H1 (cell line): ENCODE measurements at regions not wholly inside any gene's neighbourhood (a gene's known extent, or its start where the extent isn't known, plus 50 kb on each side); places are given as distances from the start of the nearest gene placed in this dataset.

Experiments
- CTCF ChIA-PET: fragments of 300-600 bp; sonication (Branson Sonifier 250); formaldehyde crosslinking; loops from one replicate; lab custom pipeline; 2021; ENCODE audit not compliant: partially characterized antibody; lab: Charles Lee
- POLR2A ChIA-PET: fragments of 300-600 bp; sonication (Branson Sonifier 250); formaldehyde crosslinking; loops from one replicate; lab custom pipeline; 2021; ENCODE audit warnings: inconsistent platforms; ENCODE audit not compliant: partially characterized antibody; lab: Charles Lee
- DNase-seq, 2 experiments: peaks; one replicate each; pipeline versions ENCODE4 v3.0.0 to v3.0.0-alpha.2; 2010 to 2022; ENCODE audit warnings: low spot score in 2 of 2, low read depth in 1 of 2, mixed read lengths in 1 of 2
- FAIRE-seq: peaks from 2 replicates; lab custom pipeline; 2011; peaks lifted over from hg19 to GRCh38; lab: Jason Lieb, UNC
- H2AFZ ChIP-seq: 2 replicates; pipeline ENCODE4 v1.8.1; 2012; ENCODE audit warnings: low read length, inconsistent platforms
- H2AK5ac ChIP-seq: 2 replicates; pipeline ENCODE4 v1.6.1; 2013; ENCODE audit warnings: low read depth, low read length
- H2BK120ac ChIP-seq: replicated peaks from 2 replicates; pipeline ENCODE3; 2013; ENCODE audit warnings: low read depth, low read length, inconsistent platforms
- H2BK12ac ChIP-seq: 2 replicates; pipeline ENCODE4 v1.6.1; 2013; ENCODE audit warnings: low read depth, low read length
- H2BK15ac ChIP-seq: 2 replicates; pipeline ENCODE4 v1.6.1; 2013; ENCODE audit warnings: low read length
- H2BK20ac ChIP-seq: 2 replicates; pipeline ENCODE4 v1.6.1; 2013; ENCODE audit warnings: low read length
- H2BK5ac ChIP-seq: 2 replicates; pipeline ENCODE4 v1.6.1; 2013; ENCODE audit warnings: low read depth, low read length
- H3K14ac ChIP-seq: 2 replicates; pipeline ENCODE4 v1.6.1; 2013; ENCODE audit warnings: inconsistent platforms; ENCODE audit not compliant: insufficient read length
- H3K18ac ChIP-seq: 2 replicates; pipeline ENCODE4 v1.6.1; 2013; ENCODE audit warnings: low read length; ENCODE audit errors: extremely low read depth
- H3K23ac ChIP-seq: 2 replicates; pipeline ENCODE4 v1.6.1; 2013; ENCODE audit warnings: inconsistent platforms; ENCODE audit not compliant: insufficient read length
- H3K23me2 ChIP-seq: 2 replicates; pipeline ENCODE4 v1.6.1; 2013; ENCODE audit warnings: low read depth, low read length
- H3K27ac ChIP-seq: 2 replicates; pipeline ENCODE4 v1.6.1; 2011; ENCODE audit warnings: low read depth, low read length, inconsistent platforms
- H3K27me3 ChIP-seq, 4 experiments: replicated peaks in 1 of 4; 1 replicate in 1 of 4; 2 replicates in 3 of 4; pipeline versions ENCODE4 v1.6.1 to v1.8.1; 2011 to 2013; ENCODE audit warnings: low read length in 3 of 4, mild to moderate bottlenecking in 3 of 4, inconsistent platforms in 2 of 4, mixed read lengths in 2 of 4, moderate library complexity in 1 of 4; ENCODE audit not compliant: control insufficient read depth in 3 of 4, insufficient read depth in 3 of 4; ENCODE audit errors: extremely low read depth in 1 of 4
- H3K36me3 ChIP-seq, 4 experiments: 2 replicates each; pipeline versions ENCODE4 v1.6.1 to v1.8.1; 2011 to 2013; ENCODE audit warnings: mild to moderate bottlenecking in 4 of 4, low read length in 3 of 4, moderate library complexity in 2 of 4, control low read depth in 1 of 4, inconsistent platforms in 1 of 4; ENCODE audit not compliant: insufficient read depth in 4 of 4, control insufficient read depth in 2 of 4
- H3K4ac ChIP-seq: replicated peaks from 2 replicates; pipeline ENCODE3; 2013; ENCODE audit warnings: low read length, low read depth, mixed read lengths, inconsistent platforms; ENCODE audit not compliant: insufficient read length
- H3K4me1 ChIP-seq, 4 experiments: replicated peaks in 1 of 4; 1 replicate in 1 of 4; 2 replicates in 3 of 4; pipeline versions ENCODE4 v1.6.1 to v1.8.1; 2011 to 2013; ENCODE audit warnings: low read length in 3 of 4, inconsistent platforms in 2 of 4, mixed read lengths in 1 of 4; ENCODE audit not compliant: insufficient read depth in 4 of 4, control insufficient read depth in 3 of 4
- H3K4me2 ChIP-seq, 2 experiments: 2 replicates each; pipeline versions ENCODE4 v1.6.1 to v1.8.1; 2011 to 2013; ENCODE audit warnings: low read depth in 2 of 2, low read length in 2 of 2, control low read depth in 1 of 2, inconsistent platforms in 1 of 2, mild to moderate bottlenecking in 1 of 2; ENCODE audit not compliant: insufficient read depth in 1 of 2
- H3K4me3 ChIP-seq, 4 experiments: fragments of 200-600, 300-600 bp in 1 of 4; sonication (generic), shearing (Covaris generic), sonication (Bioruptor Twin) in 1 of 4; 2 replicates each; pipeline versions ENCODE4 v1.5.1 to v1.8.1; 2011 to 2016; ENCODE audit warnings: low read length in 4 of 4, low read depth in 3 of 4, control low read depth in 2 of 4, inconsistent platforms in 2 of 4, mild to moderate bottlenecking in 2 of 4, mixed read lengths in 1 of 4, moderate library complexity in 1 of 4; ENCODE audit not compliant: insufficient read depth in 2 of 4; ENCODE audit errors: extremely low read depth in 1 of 4
- H3K56ac ChIP-seq: replicated peaks from 2 replicates; pipeline ENCODE3; 2013; ENCODE audit warnings: low read depth, mild to moderate bottlenecking, mixed read lengths, low read length, inconsistent platforms; ENCODE audit not compliant: insufficient read length
- H3K79me1 ChIP-seq: 2 replicates; pipeline ENCODE4 v1.6.1; 2013; ENCODE audit warnings: low read depth, low read length, control low read depth
- H3K79me2 ChIP-seq, 2 experiments: 2 replicates each; pipeline versions ENCODE4 v1.6.1 to v1.8.1; 2012 to 2013; ENCODE audit warnings: low read length in 2 of 2, mild to moderate bottlenecking in 2 of 2, inconsistent platforms in 1 of 2; ENCODE audit not compliant: insufficient read depth in 2 of 2, control insufficient read depth in 1 of 2
- H3K9ac ChIP-seq, 4 experiments: replicated peaks in 1 of 4; 1 replicate in 1 of 4; 2 replicates in 3 of 4; pipeline versions ENCODE4 v1.6.1 to v1.8.1; 2011 to 2013; ENCODE audit warnings: low read depth in 3 of 4, low read length in 3 of 4, control low read depth in 2 of 4, mild to moderate bottlenecking in 2 of 4, moderate library complexity in 2 of 4, inconsistent platforms in 1 of 4; ENCODE audit errors: extremely low read depth in 1 of 4
- H3K9me3 ChIP-seq, 2 experiments: 2 replicates each; pipeline versions ENCODE4 v1.6.1 to v1.8.1; 2012 to 2013; ENCODE audit warnings: mild to moderate bottlenecking in 2 of 2, moderate library complexity in 2 of 2, control low read depth in 1 of 2, inconsistent platforms in 1 of 2, low read depth in 1 of 2, low read length in 1 of 2, mixed read lengths in 1 of 2; ENCODE audit not compliant: insufficient read depth in 2 of 2
- H4K20me1 ChIP-seq, 2 experiments: replicated peaks in 1 of 2; 2 replicates each; pipeline versions ENCODE3 to v1.8.1; 2011 to 2013; ENCODE audit warnings: inconsistent platforms in 2 of 2, low read length in 2 of 2, mild to moderate bottlenecking in 1 of 2; ENCODE audit not compliant: insufficient read depth in 2 of 2, control insufficient read depth in 1 of 2
- H4K5ac ChIP-seq: 2 replicates; pipeline ENCODE4 v1.6.1; 2013; ENCODE audit warnings: low read length, low read depth, mixed read lengths, inconsistent platforms; ENCODE audit not compliant: insufficient read length
- H4K8ac ChIP-seq: 2 replicates; pipeline ENCODE4 v1.8.0; 2013; ENCODE audit warnings: mild to moderate bottlenecking, moderate library complexity, low read length, inconsistent platforms; ENCODE audit not compliant: insufficient read depth; ENCODE audit errors: extremely low read depth
- H4K91ac ChIP-seq: replicated peaks from 2 replicates; pipeline ENCODE3; 2013; ENCODE audit warnings: low read length, mixed read lengths, inconsistent platforms; ENCODE audit not compliant: insufficient read length
- ASH2L ChIP-seq: fragments of 200-600, 300-600 bp; sonication (generic); IDR thresholded peaks from one replicate; pipeline ENCODE4 v1.7.1; 2017; ENCODE audit warnings: low read length
- BACH1 ChIP-seq: IDR thresholded peaks from 2 replicates; pipeline ENCODE4 v1.6.1; 2012; ENCODE audit warnings: low read length, improper control_type of control experiment
- CEBPB ChIP-seq: IDR thresholded peaks from 2 replicates; pipeline ENCODE4 v1.6.1; 2012; ENCODE audit warnings: low read depth, low read length
- CHD1 ChIP-seq: IDR thresholded peaks from 2 replicates; pipeline ENCODE4 v1.6.1; 2012; ENCODE audit warnings: low read depth, low read length, improper control_type of control experiment
- FOSL1 ChIP-seq: IDR thresholded peaks from 2 replicates; pipeline ENCODE4 v1.6.1; 2011; ENCODE audit warnings: mild to moderate bottlenecking, low read depth, low read length, moderate library complexity; ENCODE audit not compliant: insufficient read depth
- JUND ChIP-seq: IDR thresholded peaks from 2 replicates; pipeline ENCODE4 v1.6.1; 2011; ENCODE audit warnings: mild to moderate bottlenecking, improper control_type of control experiment, low read length
- NANOG ChIP-seq: IDR thresholded peaks from 2 replicates; pipeline ENCODE4 v1.6.1; 2011; ENCODE audit warnings: low read length, low read depth, mild to moderate bottlenecking, inconsistent platforms; ENCODE audit not compliant: insufficient read depth, poor library complexity, severe bottlenecking
- NRF1 ChIP-seq: IDR thresholded peaks from 2 replicates; pipeline ENCODE4 v1.6.1; 2011; ENCODE audit warnings: mild to moderate bottlenecking, low read depth, low read length, improper control_type of control experiment
- PHF8 ChIP-seq: fragments of 200-600 bp; sonication (generic); conservative IDR thresholded peaks from 2 replicates; pipeline ENCODE4 v1.7.1; 2012; ENCODE audit warnings: low read depth, mild to moderate bottlenecking, inconsistent platforms, low read length, moderate library complexity
- RXRA ChIP-seq: IDR thresholded peaks from 2 replicates; pipeline ENCODE4 v1.6.1; 2011; ENCODE audit warnings: low read depth, mild to moderate bottlenecking, low read length, moderate library complexity; ENCODE audit not compliant: insufficient read depth
- SIN3A ChIP-seq, 2 experiments: IDR thresholded peaks in 1 of 2; conservative IDR thresholded peaks in 1 of 2; 2 replicates each; pipeline ENCODE4 v1.6.1; 2011 to 2012; ENCODE audit warnings: low read length in 2 of 2, improper control_type of control experiment in 1 of 2, low read depth in 1 of 2, mild to moderate bottlenecking in 1 of 2
- SRF ChIP-seq: IDR thresholded peaks from 2 replicates; pipeline ENCODE4 v1.6.1; 2011; ENCODE audit warnings: mild to moderate bottlenecking, low read depth, low read length, moderate library complexity
- ZNF274 ChIP-seq: IDR thresholded peaks from 2 replicates; pipeline ENCODE4 v1.7.0; 2012; ENCODE audit warnings: low read length, borderline replicate concordance; ENCODE audit errors: extremely low read depth
- WGBS, 2 experiments: shearing (Covaris generic) in 1 of 2; methylation state at CpG; one replicate each; pipeline versions ENCODE4 v1.1.6 to v1.1.7; 2013 to 2015; ENCODE audit warnings: low lambda C conversion rate in 2 of 2, mixed read lengths in 2 of 2, inconsistent platforms in 1 of 2, low coverage in 1 of 2, missing lambda C conversion rate in 1 of 2; ENCODE audit not compliant: insufficient replicate concordance in 2 of 2, insufficient coverage in 1 of 2, insufficient read length in 1 of 2; ENCODE audit errors: extremely low coverage in 1 of 2, missing lambda C conversion rate in 1 of 2; 5-methylcytosine and 5-hydroxymethylcytosine counted together
- TF ChIP-seq, protein P1 (sequence below): IDR thresholded peaks from 2 replicates; pipeline ENCODE4 v1.6.1; 2011; ENCODE audit warnings: low read length, improper control_type of control experiment

DNA sequence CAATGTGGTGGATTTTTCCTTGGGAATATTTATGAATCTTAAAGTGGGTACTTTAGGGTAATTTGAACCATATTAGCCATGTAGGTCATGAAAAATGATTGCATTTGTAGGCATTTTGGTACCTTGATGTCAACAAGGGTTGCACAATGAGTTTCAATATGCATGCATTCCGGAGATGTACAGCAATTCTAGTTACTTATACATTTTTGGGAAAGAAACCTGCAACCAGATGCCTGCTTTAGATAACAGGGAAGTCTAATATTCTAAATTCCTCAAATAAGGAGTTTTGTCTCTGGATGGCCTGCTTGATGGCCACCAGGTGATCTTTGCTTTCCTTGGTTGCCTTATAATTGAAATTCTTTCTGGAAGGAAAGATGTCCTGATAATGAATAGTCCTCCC is 240.5 kb upstream of the SETMAR start:
- no peak overlapping the region for H2AFZ ChIP-seq
- DNase-seq (no peak), FAIRE-seq (no peak)
- no peak overlapping the region for H2BK120ac ChIP-seq
- H3K14ac ChIP-seq: no peak overlapping the region
- H3K56ac ChIP-seq: no peak overlapping the region
- no peak overlapping the region for H3K4ac ChIP-seq
- no peak overlapping the region for H3K9ac ChIP-seq
- no peaks in the 10 kb centered on the region for H3K36me3 ChIP-seq
- no peak overlapping the region for H2AK5ac ChIP-seq
- no peak overlapping the region for H4K91ac ChIP-seq
- no peak overlapping the region for H3K27ac ChIP-seq
- H3K79me2 ChIP-seq: no peaks in the 10 kb centered on the region
- H3K27me3 ChIP-seq: no peaks in the 10 kb centered on the region
- H3K79me1 ChIP-seq: no peaks in the 10 kb centered on the region
- no peaks in the 10 kb centered on the region for H4K20me1 ChIP-seq
- no peak overlapping the region for H4K5ac ChIP-seq
- H3K4me2 ChIP-seq: no peak overlapping the region
- POLR2A ChIA-PET: no interaction called here
- no peak overlapping the region for H3K4me3 ChIP-seq
- no peaks in the 10 kb centered on the region for H3K9me3 ChIP-seq
- no peak overlapping the region for H4K8ac ChIP-seq
- H2BK15ac ChIP-seq: no peak overlapping the region
- no peak overlapping the region for H3K18ac ChIP-seq
- H3K23me2 ChIP-seq: no peaks in the 10 kb centered on the region
- H3K4me1 ChIP-seq: peaks cover 0 to 4% (median 2%) of the 10 kb centered on the region in 4 experiments; a peak in 2 of 7 replicates
- H3K23ac ChIP-seq: no peak overlapping the region
- H2BK20ac ChIP-seq: no peak overlapping the region
- CTCF ChIA-PET: no interaction called here
- 87% methylated on average over 1 of the region's 1 CpG; no CpG with 5 or more reads in 1 of the 2 experiments for WGBS, 2 experiments
- no peak overlapping the region for H2BK12ac ChIP-seq
- no peak overlapping the region for H2BK5ac ChIP-seq
- TF ChIP-seq JUND (no peak), CHD1 (no peak), ASH2L (no peak), SRF (no peak), BACH1 (no peak), FOSL1 (no peak), NRF1 (no peak), CEBPB (no peak), PHF8 (no peak), ZNF274 (no peak), RXRA (no peak), SIN3A (conservative IDR thresholded peaks at IDR 0.05 in 1 of 2, IDR thresholded peaks at IDR 0.05 in 1 of 2; ENCODE audit: low read depth in 1 of 2, low read length in 2 of 2) (no peak), NANOG (no peak)
- TF ChIP-seq, protein P1, sequence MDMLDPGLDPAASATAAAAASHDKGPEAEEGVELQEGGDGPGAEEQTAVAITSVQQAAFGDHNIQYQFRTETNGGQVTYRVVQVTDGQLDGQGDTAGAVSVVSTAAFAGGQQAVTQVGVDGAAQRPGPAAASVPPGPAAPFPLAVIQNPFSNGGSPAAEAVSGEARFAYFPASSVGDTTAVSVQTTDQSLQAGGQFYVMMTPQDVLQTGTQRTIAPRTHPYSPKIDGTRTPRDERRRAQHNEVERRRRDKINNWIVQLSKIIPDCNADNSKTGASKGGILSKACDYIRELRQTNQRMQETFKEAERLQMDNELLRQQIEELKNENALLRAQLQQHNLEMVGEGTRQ: no peak
